Bronchial epithelial cell (primary cell): ENCODE measurements at regions not wholly inside any gene's neighbourhood (a gene's known extent, or its start where the extent isn't known, plus 50 kb on each side); places are given as distances from the start of the nearest gene placed in this dataset.

Source experiments
- DNase-seq: peaks from one replicate; pipeline ENCODE4 v3.0.0-alpha.2; 2010; ENCODE audit warnings: low read depth
- FAIRE-seq: peaks from 2 replicates; lab custom pipeline; 2011; peaks lifted over from hg19 to GRCh38; lab: Jason Lieb, UNC
- H3K27me3 ChIP-seq: 2 replicates; pipeline ENCODE4 v1.5.1; 2011; ENCODE audit warnings: low read length; ENCODE audit not compliant: control insufficient read depth, insufficient read depth
- H3K36me3 ChIP-seq: 2 replicates; pipeline ENCODE4 v1.5.1; 2011; ENCODE audit warnings: low read length; ENCODE audit not compliant: control insufficient read depth, insufficient read depth
- H3K4me3 ChIP-seq: 2 replicates; pipeline ENCODE4 v1.5.1; 2011; ENCODE audit warnings: mild to moderate bottlenecking, low read depth, low read length, control low read depth
- CTCF ChIP-seq: IDR thresholded peaks from 2 replicates; pipeline ENCODE4 v1.5.1; 2011; ENCODE audit warnings: mild to moderate bottlenecking, moderate library complexity, low read length, control low read depth, inconsistent platforms; ENCODE audit not compliant: insufficient read depth, severe bottlenecking

GRCh38 chr14:34035177-34035933, 84.5 kb upstream of the EGLN3 start:
- no peak for TF ChIP-seq CTCF
- Histone ChIP-seq H3K36me3 (no peaks in the 10 kb centered on the region), H3K27me3 (no peaks in the 10 kb centered on the region), H3K4me3 (no peak overlapping the region)
- DNase-seq (peak; percentile 99), FAIRE-seq (peak; percentile 36)

DNA sequence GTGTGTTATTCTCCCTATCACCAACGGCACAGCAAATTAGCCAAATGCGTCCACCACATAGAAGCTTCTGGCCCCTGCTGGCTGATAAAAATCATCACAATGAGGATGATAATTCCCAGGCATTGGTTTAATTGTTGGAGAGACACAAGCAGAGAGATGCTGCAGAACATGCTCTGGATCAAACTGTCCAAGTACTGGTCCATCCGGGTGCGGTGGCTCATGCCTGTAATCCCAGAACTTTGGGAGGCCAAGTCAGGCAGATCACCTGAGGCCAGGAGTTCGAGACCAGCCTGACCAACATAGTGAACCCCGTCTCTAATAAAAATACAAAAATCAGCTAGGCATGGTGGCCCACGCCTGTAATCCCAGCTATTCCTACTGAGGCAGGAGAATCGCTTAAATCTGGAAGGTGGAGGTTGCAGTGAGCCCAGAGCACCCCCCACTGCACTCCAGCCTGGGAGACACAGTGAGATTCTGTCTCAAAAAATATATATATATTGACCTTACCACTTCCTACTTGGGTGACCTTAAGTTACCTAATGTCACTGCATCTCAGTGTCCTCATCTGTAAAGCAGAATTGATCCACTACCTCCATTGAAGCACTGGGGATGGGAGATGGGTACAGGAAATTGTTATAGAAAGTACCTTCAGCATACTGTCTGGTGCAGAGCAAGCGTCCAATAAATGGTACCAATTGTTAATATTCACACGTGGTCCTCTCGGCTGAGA, 83.7 kb upstream of the EGLN3 start:
- H3K36me3 ChIP-seq: no peaks in the 10 kb centered on the region
- no peak overlapping the region for H3K4me3 ChIP-seq
- no peaks in the 10 kb centered on the region for H3K27me3 ChIP-seq
- no peak for DNase-seq
- no peak for TF ChIP-seq CTCF
- no peak for FAIRE-seq

DNA sequence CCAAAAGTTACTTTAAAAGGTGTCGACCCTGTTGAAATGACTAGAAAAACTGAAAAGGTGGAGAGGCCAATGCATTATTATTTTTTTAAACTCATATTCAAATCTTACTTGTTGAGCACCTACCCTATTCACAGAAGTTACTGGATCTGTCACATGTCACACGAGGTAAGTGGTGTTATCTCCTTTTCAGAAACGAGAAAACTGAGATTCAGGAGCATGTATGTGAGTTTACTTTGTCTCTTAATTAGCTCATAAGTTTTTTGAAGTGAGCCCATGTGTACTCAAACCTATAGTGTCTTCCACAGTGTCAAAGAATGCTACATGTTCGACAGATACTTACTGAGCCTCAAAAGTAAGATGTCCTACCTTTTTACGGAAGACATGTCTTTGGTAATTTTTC, 81.8 kb upstream of the EGLN3 start:
- no peak overlapping the region for H3K4me3 ChIP-seq
- TF ChIP-seq CTCF: no peak
- FAIRE-seq: no peak

GRCh38 chr14:34030864-34031263, 80.0 kb upstream of the EGLN3 start:
- no peak overlapping the region for H3K4me3 ChIP-seq
- no peaks in the 10 kb centered on the region for H3K27me3 ChIP-seq
- DNase-seq (no peak), FAIRE-seq (no peak)
- TF ChIP-seq CTCF: no peak
- no peaks in the 10 kb centered on the region for H3K36me3 ChIP-seq

More for the DNA sequence above, 81.8 kb upstream of the EGLN3 start:
- H3K27me3 ChIP-seq: no peaks in the 10 kb centered on the region
- no peak for DNase-seq
- no peaks in the 10 kb centered on the region for H3K36me3 ChIP-seq

DNA sequence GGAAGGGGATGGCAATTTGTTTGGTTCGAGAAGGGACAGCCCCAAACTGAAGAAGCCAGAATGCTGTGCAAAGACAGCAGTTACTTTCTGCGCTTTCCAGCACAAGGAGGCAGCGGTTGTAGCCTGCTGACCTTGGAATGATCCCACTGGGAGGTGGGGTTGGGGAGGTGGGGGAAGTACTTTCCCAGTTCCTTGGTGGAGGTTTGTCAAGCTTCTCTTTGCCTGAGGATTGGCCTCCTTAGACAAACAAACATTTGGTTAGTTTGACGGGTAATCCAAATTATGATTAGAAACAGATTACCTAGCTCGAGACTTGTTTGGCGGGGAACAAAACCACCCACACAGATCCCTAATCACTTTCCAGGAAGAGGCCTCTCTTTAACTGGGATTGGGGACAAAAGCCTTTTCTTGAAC, 79.1 kb upstream of the EGLN3 start:
- no peak for TF ChIP-seq CTCF
- DNase-seq (no peak), FAIRE-seq (no peak)
- no peaks in the 10 kb centered on the region for H3K36me3 ChIP-seq
- H3K27me3 ChIP-seq: no peaks in the 10 kb centered on the region
- H3K4me3 ChIP-seq: no peak overlapping the region
